ENCODE measurements at regions not wholly inside any gene's neighbourhood (a gene's known extent, or its start where the extent isn't known, plus 50 kb on each side); places are given as distances from the start of the nearest gene placed in this dataset.

GRCh38 chr15:62377736-62378480 lies 212.8 kb upstream of the C2CD4B start:
- no peak for DNase-seq

GRCh38 chr15:62378772-62379498 lies 213.8 kb upstream of the C2CD4B start:
- DNase-seq, result no peak

- DNase-seq, result no peak
Measured at GRCh38 chr15:62380011-62380410, 214.9 kb upstream of the C2CD4B start.

GRCh38 chr15:62382046-62382445 lies 217.0 kb upstream of the C2CD4B start:
- DNase-seq, result no peak

- DNase-seq, result peak; percentile 53
Measured at GRCh38 chr15:62389885-62390790, 225.1 kb upstream of the C2CD4B start, which contains the start of gene TLN2. Gene TLN2, plus strand, starts transcription at chr15:62390550.

GRCh38 chr15:62390791-62391640 lies 225.9 kb upstream of the C2CD4B start:
- peak; percentile 10 for DNase-seq

- peak; percentile 7 for DNase-seq
Measured at GRCh38 chr15:62391641-62392262, 226.7 kb upstream of the C2CD4B start.

GRCh38 chr15:62392376-62392775 lies 227.3 kb upstream of the C2CD4B start:
- DNase-seq, result no peak

GRCh38 chr15:62393196-62393595 lies 228.1 kb upstream of the C2CD4B start:
- DNase-seq, result no peak

GRCh38 chr15:62394079-62394478 lies 229.0 kb upstream of the C2CD4B start:
- no peak for DNase-seq

- DNase-seq, result no peak
Measured at GRCh38 chr15:62400778-62401177, 235.7 kb upstream of the C2CD4B start.

- no peak for DNase-seq
Measured at GRCh38 chr15:62402687-62403086, 237.6 kb upstream of the C2CD4B start.

GRCh38 chr15:62403164-62403809 lies 238.2 kb upstream of the C2CD4B start:
- DNase-seq, result no peak

- DNase-seq, result no peak
Measured at GRCh38 chr15:62404194-62404985, 239.3 kb upstream of the C2CD4B start.

- DNase-seq, result no peak
Measured at GRCh38 chr15:62406305-62406891, 241.3 kb upstream of the C2CD4B start.

- DNase-seq, result no peak
Measured at GRCh38 chr15:62407216-62407615, 242.1 kb upstream of the C2CD4B start.

GRCh38 chr15:62407962-62408361 lies 242.9 kb upstream of the C2CD4B start:
- no peak for DNase-seq

- no peak for DNase-seq
Measured at GRCh38 chr15:62409466-62409865, 244.4 kb upstream of the C2CD4B start.

- DNase-seq, result no peak
Measured at GRCh38 chr15:62412686-62413085, 247.6 kb upstream of the C2CD4B start.

- no peak for DNase-seq
Measured at GRCh38 chr15:62413153-62413552, 248.1 kb upstream of the C2CD4B start.

All from CD4-positive, alpha-beta T cell treated with Interleukin-21 for 1 hour (primary cell).